Activated CD8-positive, alpha-beta T cell treated with anti-CD3 and anti-CD28 coated beads for 36 hours (primary cell): ENCODE measurements at regions not wholly inside any gene's neighbourhood (a gene's known extent, or its start where the extent isn't known, plus 50 kb on each side); places are given as distances from the start of the nearest gene placed in this dataset.

ENCODE experiments used
- ATAC-seq: fragments of 200-7000 bp; cut with Tn5 transposase; one replicate; pipeline ENCODE4 v1.10.0; 2021; ENCODE audit warnings: mild to moderate bottlenecking, moderate library complexity
- CTCF ChIA-PET: fragments of 350-600 bp; sonication (Branson Sonifier 250); formaldehyde crosslinking; loops from one replicate; lab custom pipeline; 2021; ENCODE audit warnings: antibody characterized with exemption; lab: Charles Lee
- POLR2A ChIA-PET: fragments of 350-600 bp; sonication (Branson Sonifier 250); formaldehyde crosslinking; loops from one replicate; lab custom pipeline; 2021; ENCODE audit warnings: antibody characterized with exemption; lab: Charles Lee
- DNase-seq: peaks from one replicate; pipeline ENCODE4 v3.0.0-alpha.2; 2020
- H3K27ac Mint-ChIP-seq: one replicate; pipeline ENCODE4 v1.8.0; 2021; ENCODE audit warnings: mild to moderate bottlenecking, mixed read lengths
- H3K27me3 Mint-ChIP-seq: one replicate; pipeline ENCODE4 v1.8.0; 2021; ENCODE audit warnings: mixed read lengths
- H3K36me3 Mint-ChIP-seq: one replicate; pipeline ENCODE4 v1.8.0; 2021; ENCODE audit warnings: low read depth, mixed read lengths
- H3K4me1 Mint-ChIP-seq: one replicate; pipeline ENCODE4 v1.8.0; 2021; ENCODE audit warnings: low read depth, mixed read lengths
- H3K4me3 Mint-ChIP-seq: one replicate; pipeline ENCODE4 v1.8.0; 2021; ENCODE audit warnings: mild to moderate bottlenecking, moderate library complexity, mixed read lengths
- H3K9me3 Mint-ChIP-seq: one replicate; pipeline ENCODE4 v1.8.0; 2021; ENCODE audit warnings: mixed read lengths
- intact Hi-C: fragments of 100-400 bp; cut with micrococcal nuclease; formaldehyde crosslinking; loops from one replicate; pipeline ENCODE4 v1.10.0; 2022
- TF ChIP-seq, protein P1 (sequence below): fragments of 200-600 bp; IDR thresholded peaks from one replicate; pipeline ENCODE4 v1.8.0; 2022; ENCODE audit warnings: antibody characterized with exemption, mild to moderate bottlenecking

DNA sequence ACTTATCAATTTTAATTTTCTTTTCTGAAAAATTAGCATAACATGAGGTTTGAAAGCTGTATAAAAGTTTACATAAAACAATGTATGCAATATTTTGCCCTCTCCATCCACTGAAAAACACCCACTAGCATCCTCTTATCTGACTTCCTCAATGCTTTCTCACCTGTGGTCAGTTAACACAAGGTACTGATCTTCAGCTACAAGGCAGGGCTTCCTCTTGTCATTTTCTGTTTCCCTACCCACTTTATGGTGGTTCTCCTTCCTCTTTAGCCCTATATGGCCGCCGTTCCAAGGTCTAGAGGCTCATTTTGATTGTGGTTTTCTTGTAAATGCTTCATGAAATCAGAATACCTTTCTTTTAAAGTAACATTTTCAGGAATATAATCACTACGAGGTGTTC lies 618.6 kb upstream of the CPEB2 start:
- ChIA-PET CTCF (no interaction called here), POLR2A (no interaction called here)
- peaks cover 1% of the 10 kb centered on the region for H3K27me3 Mint-ChIP-seq
- intact Hi-C loops = no loop called here
- no peaks in the 10 kb centered on the region for H3K4me1 Mint-ChIP-seq
- TF ChIP-seq, protein P1, sequence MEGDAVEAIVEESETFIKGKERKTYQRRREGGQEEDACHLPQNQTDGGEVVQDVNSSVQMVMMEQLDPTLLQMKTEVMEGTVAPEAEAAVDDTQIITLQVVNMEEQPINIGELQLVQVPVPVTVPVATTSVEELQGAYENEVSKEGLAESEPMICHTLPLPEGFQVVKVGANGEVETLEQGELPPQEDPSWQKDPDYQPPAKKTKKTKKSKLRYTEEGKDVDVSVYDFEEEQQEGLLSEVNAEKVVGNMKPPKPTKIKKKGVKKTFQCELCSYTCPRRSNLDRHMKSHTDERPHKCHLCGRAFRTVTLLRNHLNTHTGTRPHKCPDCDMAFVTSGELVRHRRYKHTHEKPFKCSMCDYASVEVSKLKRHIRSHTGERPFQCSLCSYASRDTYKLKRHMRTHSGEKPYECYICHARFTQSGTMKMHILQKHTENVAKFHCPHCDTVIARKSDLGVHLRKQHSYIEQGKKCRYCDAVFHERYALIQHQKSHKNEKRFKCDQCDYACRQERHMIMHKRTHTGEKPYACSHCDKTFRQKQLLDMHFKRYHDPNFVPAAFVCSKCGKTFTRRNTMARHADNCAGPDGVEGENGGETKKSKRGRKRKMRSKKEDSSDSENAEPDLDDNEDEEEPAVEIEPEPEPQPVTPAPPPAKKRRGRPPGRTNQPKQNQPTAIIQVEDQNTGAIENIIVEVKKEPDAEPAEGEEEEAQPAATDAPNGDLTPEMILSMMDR = no peak
- H3K9me3 Mint-ChIP-seq = no peaks in the 10 kb centered on the region
- no peak overlapping the region for H3K27ac Mint-ChIP-seq
- no peaks in the 10 kb centered on the region for H3K36me3 Mint-ChIP-seq
- no peak overlapping the region for H3K4me3 Mint-ChIP-seq
- DNase-seq (no peak), ATAC-seq (no peak)

DNA sequence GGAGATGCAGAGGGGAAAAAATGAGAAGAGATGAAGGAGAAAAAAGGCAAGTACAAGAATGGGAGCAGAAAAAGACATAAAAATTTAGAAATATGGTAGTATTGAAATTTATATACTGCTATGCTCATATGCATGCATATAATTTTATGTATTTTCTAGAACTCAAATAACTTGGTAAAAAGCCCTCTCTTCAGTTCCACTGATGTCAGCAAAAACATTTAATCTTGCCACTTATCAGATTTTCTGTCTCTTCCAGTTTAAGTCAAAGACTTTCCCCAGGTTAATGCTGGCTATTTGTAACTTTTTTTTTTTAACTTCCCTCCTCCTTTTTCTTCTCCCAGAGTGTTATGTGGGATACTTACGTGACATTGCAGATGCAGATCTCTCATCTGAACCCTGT lies 617.5 kb upstream of the CPEB2 start:
- DNase-seq = no peak
- intact Hi-C loops = no loop called here
- CTCF ChIA-PET = no interaction called here
- no peak overlapping the region for H3K4me3 Mint-ChIP-seq
- H3K27me3 Mint-ChIP-seq = peaks cover 1% of the 10 kb centered on the region
- no peaks in the 10 kb centered on the region for H3K4me1 Mint-ChIP-seq
- POLR2A ChIA-PET = no interaction called here
- no peak for ATAC-seq
- no peaks in the 10 kb centered on the region for H3K36me3 Mint-ChIP-seq
- H3K9me3 Mint-ChIP-seq = no peaks in the 10 kb centered on the region
- TF ChIP-seq, protein P1 = no peak
- no peak overlapping the region for H3K27ac Mint-ChIP-seq

DNA sequence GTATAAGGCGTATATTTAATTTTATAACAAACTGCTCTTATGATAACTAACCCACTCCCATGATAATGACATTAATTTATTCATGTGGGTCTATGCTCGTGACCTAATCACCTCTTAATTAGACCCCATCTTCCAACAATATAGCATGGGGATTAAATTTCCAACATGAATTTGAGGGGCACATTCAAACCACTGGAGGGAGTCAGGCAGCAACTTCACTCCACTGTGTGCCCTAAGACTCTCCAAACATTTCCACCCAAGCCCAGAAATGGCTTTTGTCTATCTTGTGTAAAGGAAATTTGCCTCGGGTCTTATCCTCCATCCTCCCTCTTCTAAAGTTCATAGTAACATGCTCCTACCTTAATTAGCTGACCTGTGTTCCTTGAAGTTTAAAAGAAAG lies 616.1 kb upstream of the CPEB2 start:
- Mint-ChIP-seq H3K36me3 (no peaks in the 10 kb centered on the region), H3K4me3 (no peak overlapping the region), H3K9me3 (no peaks in the 10 kb centered on the region), H3K27ac (no peak overlapping the region), H3K27me3 (peaks cover 1% of the 10 kb centered on the region), H3K4me1 (no peaks in the 10 kb centered on the region)
- ChIA-PET CTCF (no interaction called here), POLR2A (no interaction called here)
- DNase-seq (no peak), ATAC-seq (no peak)
- intact Hi-C loops = no loop called here
- TF ChIP-seq, protein P1 = no peak

DNA sequence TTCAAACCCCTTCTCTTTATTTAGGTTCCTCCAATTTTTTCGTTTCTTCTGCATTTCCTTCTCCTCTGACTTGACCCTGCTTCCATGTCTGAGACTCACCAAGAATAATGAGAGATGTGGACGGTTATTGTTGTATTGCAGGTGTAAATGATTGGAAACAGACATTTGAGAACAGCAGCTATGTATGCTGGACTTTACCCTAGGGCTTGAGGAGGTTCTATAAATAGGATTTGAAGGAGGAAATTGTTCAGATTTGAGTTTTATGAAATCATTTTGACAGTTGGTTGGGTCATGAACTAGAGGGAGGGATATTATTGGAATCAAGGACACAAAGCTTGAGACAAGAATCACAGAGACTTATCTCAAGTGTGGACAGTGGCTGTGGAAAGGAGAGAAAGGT lies 614.6 kb upstream of the CPEB2 start:
- intact Hi-C loops = no loop called here
- TF ChIP-seq, protein P1 = no peak
- no peaks in the 10 kb centered on the region for H3K4me1 Mint-ChIP-seq
- no peak overlapping the region for H3K27ac Mint-ChIP-seq
- no peaks in the 10 kb centered on the region for H3K9me3 Mint-ChIP-seq
- peaks cover 1% of the 10 kb centered on the region for H3K27me3 Mint-ChIP-seq
- ATAC-seq (no peak), DNase-seq (no peak)
- no peaks in the 10 kb centered on the region for H3K36me3 Mint-ChIP-seq
- no peak overlapping the region for H3K4me3 Mint-ChIP-seq
- ChIA-PET POLR2A (no interaction called here), CTCF (no interaction called here)

DNA sequence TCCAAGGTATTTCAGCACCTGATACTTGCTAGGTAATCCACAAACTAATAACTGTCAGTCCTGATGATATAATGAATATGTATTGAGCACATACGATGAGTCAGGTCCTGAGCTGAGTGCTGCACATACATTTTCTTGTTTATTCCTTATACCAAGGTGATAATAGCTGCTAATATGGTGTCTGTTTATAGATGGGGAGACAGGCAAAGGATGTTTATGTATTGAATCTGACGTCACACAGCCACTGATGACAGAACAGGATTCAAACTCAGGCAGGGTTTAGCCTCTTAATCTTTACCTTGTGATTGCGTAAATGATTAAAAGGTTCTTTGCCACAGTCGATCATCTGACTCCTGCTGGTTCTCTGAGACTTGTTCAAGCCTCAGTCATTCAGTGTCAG lies 609.9 kb upstream of the CPEB2 start:
- Mint-ChIP-seq H3K9me3 (peaks cover 3% of the 10 kb centered on the region), H3K4me3 (no peak overlapping the region), H3K36me3 (no peaks in the 10 kb centered on the region), H3K27me3 (peaks cover under 1% of the 10 kb centered on the region), H3K27ac (no peak overlapping the region), H3K4me1 (no peaks in the 10 kb centered on the region)
- ChIA-PET CTCF (no interaction called here), POLR2A (no interaction called here)
- intact Hi-C loops = no loop called here
- ATAC-seq (no peak), DNase-seq (no peak)
- TF ChIP-seq, protein P1 = no peak
